GM12873 (cell line): ENCODE measurements at regions not wholly inside any gene's neighbourhood (a gene's known extent, or its start where the extent isn't known, plus 50 kb on each side); places are given as distances from the start of the nearest gene placed in this dataset.

Source experiments
- TF ChIP-seq, protein P1 (sequence below): IDR thresholded peaks from 2 replicates; pipeline ENCODE4 v1.5.1; 2012; ENCODE audit warnings: low read depth, mild to moderate bottlenecking, moderate library complexity, low read length, control low read depth; ENCODE audit not compliant: insufficient read depth; ENCODE audit errors: missing control alignments

DNA sequence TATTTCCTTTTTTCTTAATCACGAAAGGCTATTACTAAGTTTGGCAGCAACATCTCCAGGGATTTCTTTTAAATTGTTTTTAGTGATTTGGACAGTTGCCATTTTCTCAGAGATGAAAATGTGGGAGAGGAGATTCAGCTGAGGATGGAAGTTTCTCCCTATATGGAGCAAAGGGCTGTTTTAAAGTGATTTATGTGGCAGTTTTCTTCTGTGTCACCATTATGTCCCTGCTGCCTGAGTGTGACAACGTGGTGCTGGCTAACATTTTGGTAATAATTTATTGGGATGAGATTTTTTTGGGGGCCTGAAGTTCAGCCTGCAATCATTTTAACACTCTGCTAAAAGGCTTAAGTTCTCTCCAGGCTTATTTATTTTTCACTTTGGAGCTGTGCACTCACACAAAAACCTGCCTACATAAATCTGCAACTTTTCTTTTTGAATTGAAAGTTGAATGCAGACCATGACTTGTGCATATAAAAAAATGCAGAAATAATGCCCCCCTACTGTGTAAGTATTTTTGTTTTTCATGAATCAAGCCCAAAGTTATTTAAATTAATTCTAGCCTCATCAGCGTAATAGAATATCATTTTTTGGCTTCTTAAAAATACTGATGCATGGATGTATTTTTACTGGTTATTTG is 210.9 kb downstream of the ZIC1 start:
- TF ChIP-seq, protein P1, sequence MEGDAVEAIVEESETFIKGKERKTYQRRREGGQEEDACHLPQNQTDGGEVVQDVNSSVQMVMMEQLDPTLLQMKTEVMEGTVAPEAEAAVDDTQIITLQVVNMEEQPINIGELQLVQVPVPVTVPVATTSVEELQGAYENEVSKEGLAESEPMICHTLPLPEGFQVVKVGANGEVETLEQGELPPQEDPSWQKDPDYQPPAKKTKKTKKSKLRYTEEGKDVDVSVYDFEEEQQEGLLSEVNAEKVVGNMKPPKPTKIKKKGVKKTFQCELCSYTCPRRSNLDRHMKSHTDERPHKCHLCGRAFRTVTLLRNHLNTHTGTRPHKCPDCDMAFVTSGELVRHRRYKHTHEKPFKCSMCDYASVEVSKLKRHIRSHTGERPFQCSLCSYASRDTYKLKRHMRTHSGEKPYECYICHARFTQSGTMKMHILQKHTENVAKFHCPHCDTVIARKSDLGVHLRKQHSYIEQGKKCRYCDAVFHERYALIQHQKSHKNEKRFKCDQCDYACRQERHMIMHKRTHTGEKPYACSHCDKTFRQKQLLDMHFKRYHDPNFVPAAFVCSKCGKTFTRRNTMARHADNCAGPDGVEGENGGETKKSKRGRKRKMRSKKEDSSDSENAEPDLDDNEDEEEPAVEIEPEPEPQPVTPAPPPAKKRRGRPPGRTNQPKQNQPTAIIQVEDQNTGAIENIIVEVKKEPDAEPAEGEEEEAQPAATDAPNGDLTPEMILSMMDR = no peak

DNA sequence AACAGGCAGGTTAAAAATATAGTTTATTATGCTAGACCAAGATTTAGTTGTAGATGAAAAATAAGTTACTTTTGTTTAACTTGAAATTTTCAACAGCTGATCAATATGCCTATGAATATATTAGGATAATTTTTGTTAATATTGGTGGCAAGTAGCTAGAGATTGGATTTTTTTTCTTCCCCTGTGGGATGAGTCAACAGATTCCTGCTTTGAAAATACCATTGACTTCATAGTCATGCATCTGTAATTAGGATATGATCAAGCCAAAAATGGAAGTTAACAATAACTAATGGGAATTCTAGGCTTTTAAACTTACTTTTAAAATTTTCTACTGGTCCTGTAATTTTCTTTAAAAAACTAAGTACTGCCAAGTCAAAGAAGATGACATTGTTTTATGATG is 211.7 kb downstream of the ZIC1 start:
- TF ChIP-seq, protein P1 = no peak

DNA sequence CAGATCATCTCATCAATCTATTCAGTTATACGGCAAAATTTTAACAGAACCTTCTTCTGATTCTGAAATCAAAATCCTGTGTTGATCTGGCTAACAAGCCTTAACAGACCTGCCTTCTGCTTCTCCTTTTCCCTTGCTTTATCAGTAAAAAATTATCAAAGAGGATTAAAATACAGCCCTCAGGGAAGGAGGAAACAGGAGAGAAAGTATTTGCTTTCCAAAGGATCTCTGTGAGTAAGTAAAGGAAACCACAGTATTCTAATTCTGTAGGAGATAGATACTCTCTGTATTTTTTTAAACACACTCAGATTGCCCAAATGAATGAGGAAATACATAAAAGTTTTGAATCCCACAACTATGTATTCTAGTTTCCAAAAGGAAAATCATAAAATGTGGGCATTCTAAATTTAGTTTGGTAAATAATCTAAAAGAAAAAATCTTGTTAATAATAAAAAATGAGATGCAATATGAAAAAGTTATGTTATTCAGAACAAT is 221.8 kb downstream of the ZIC1 start:
- TF ChIP-seq, protein P1 = no peak

DNA sequence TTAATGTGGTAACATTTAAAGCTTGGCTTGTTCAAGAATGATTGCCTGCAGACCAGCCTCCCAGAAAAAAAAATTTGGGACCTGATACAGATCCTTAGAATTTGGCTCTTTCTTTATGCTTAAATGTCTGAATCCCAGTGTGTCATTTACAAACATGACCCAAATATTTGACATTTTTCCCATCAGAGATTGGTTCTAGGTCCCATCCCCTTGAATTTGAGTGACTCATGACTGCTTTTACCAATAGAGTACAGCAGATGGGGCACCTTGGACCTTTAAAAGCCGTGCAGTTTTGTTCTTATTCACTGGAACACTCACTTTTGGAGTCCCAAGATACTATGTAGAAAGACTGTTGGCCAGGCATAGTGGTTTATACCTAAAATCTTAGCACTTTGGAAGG is 231.6 kb downstream of the ZIC1 start:
- TF ChIP-seq, protein P1 = no peak

DNA sequence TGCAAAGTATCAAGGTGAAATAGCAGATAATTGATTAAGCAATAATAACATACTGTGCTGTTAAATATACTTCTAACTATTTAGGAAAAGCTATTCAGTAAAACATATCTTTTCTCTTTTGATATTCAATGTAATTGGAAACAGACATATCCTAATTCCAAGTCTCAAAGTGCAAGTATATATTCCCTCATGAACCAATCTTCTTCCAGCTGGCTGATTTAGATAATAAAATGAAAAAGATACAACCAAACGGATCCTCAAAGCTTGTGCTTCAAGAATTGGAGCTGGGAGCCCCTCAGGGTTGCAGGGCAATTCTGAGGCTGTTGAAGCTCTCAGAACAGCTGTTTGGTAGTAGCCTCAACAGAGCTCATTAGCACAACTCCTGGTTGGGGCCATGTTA is 236.6 kb downstream of the ZIC1 start:
- TF ChIP-seq, protein P1 = no peak

DNA sequence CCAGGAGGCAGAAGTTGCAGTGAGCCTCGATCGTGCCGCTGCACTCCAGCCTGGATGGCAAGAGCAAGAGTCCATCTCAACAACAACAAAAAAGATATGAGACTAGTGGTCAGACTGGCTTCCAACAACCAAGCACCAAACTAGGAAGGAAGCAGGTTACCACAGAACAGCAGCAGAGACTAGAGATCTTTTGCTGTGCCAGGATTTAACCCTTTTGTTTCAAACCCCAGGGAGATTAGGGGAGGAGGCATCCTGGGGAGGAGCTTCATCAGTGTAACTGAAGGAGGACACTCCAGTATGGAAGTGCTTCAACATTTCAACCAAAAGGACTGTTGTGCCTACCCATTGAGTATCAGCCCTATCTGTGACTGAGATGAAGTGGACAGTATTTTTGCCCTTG is 240.3 kb downstream of the ZIC1 start:
- TF ChIP-seq, protein P1 = no peak

DNA sequence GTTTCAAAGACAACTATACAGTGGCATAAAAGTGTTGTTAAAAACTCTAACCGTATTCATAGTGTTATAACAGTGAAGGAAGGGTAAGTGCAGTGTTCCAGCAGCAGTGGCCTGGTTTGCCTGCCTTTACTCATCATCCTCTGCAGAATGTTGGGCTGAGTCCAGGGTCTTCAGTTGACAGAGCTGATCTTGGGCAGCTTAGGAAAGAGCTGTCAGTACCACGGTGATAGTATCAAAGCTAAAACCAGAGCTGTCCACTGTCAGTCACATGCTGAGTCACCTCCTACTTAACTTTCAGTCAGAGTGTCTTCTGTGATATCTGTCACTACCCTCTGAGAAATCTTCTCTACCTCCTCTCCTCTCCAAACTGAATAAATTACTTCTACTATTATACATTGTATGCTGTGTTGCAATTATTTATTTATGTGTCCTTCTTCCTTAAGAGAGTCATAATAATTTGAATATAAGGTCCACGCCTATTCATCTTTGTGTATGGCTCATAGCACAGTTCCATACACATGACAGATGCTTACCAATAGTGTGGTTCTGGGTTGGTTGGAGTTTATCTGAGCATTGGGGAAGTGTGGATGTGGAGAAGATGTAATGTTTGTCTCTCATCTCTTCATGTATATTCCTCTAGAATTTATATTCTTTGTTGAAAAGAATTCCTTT is 242.1 kb downstream of the ZIC1 start:
- TF ChIP-seq, protein P1 = no peak
